CD14-positive monocyte (primary cell): ENCODE measurements at regions not wholly inside any gene's neighbourhood (a gene's known extent, or its start where the extent isn't known, plus 50 kb on each side); places are given as distances from the start of the nearest gene placed in this dataset.
A peak's percentile ranks its signal among the peaks of the same experiment; 100 is the strongest.

Experiments
- DNase-seq, 3 donors: peaks; one replicate each; pipeline ENCODE4 v3.0.0-alpha.2; 2011 to 2022
- H2AFZ ChIP-seq: 2 replicates; pipeline ENCODE4 v1.6.0; 2012; ENCODE audit warnings: mild to moderate bottlenecking, low read depth, low read length, inconsistent platforms; ENCODE audit not compliant: insufficient read depth, poor library complexity, severe bottlenecking
- H3K27ac ChIP-seq, 2 donors: 1 replicate in 1 of 2; 2 replicates in 1 of 2; pipeline ENCODE4 v1.5.1; 2012 to 2013; ENCODE audit warnings: low read length in 2 of 2, control low read depth in 1 of 2, inconsistent platforms in 1 of 2, low read depth in 1 of 2, mild to moderate bottlenecking in 1 of 2
- H3K27me3 ChIP-seq, 2 donors: one replicate each; pipeline versions ENCODE4 v1.6.0 to v1.6.1; 2011 to 2013; ENCODE audit warnings: low read length in 2 of 2; ENCODE audit not compliant: control insufficient read depth in 2 of 2, insufficient read depth in 2 of 2
- H3K36me3 ChIP-seq, 2 donors: replicated peaks in 1 of 2; 1 replicate in 1 of 2; 2 replicates in 1 of 2; pipeline versions ENCODE4 v1.5.1 to v1.6.1; 2012 to 2013; ENCODE audit warnings: low read length in 2 of 2, control low read depth in 1 of 2, inconsistent platforms in 1 of 2, mild to moderate bottlenecking in 1 of 2; ENCODE audit not compliant: insufficient read depth in 2 of 2, control insufficient read depth in 1 of 2
- H3K4me1 ChIP-seq, 2 donors: 1 replicate in 1 of 2; 2 replicates in 1 of 2; pipeline versions ENCODE4 v1.5.1 to v1.6.1; 2012 to 2013; ENCODE audit warnings: low read length in 2 of 2, control low read depth in 1 of 2, inconsistent platforms in 1 of 2, mild to moderate bottlenecking in 1 of 2, moderate library complexity in 1 of 2; ENCODE audit not compliant: insufficient read depth in 2 of 2, control insufficient read depth in 1 of 2
- H3K4me2 ChIP-seq: replicated peaks from 2 replicates; pipeline ENCODE3; 2012; ENCODE audit warnings: low read length, moderate library complexity, mild to moderate bottlenecking; ENCODE audit not compliant: poor library complexity, severe bottlenecking; ENCODE audit errors: extremely low read depth
- H3K4me3 ChIP-seq, 3 experiments: fragments of 200-600 bp in 1 of 3; sonication (generic) in 1 of 3; replicated peaks in 1 of 3; 1 replicate in 2 of 3; 2 replicates in 1 of 3; pipeline ENCODE4 v1.5.1; 2011 to 2013; ENCODE audit warnings: low read length in 3 of 3, mild to moderate bottlenecking in 3 of 3, control low read depth in 2 of 3, low read depth in 2 of 3, inconsistent platforms in 1 of 3, moderate library complexity in 1 of 3
- H3K79me2 ChIP-seq: 2 replicates; pipeline ENCODE4 v1.6.0; 2012; ENCODE audit warnings: mild to moderate bottlenecking, control low read depth, inconsistent platforms, low read length, moderate library complexity; ENCODE audit not compliant: insufficient read depth
- H3K9ac ChIP-seq: 2 replicates; pipeline ENCODE4 v1.6.0; 2017; ENCODE audit warnings: low read length, mild to moderate bottlenecking; ENCODE audit not compliant: insufficient read depth, poor library complexity, severe bottlenecking
- H3K9me3 ChIP-seq, 2 donors: replicated peaks in 1 of 2; 1 replicate in 1 of 2; 2 replicates in 1 of 2; pipeline versions ENCODE4 v1.5.1 to v1.6.1; 2012 to 2013; ENCODE audit warnings: low read length in 2 of 2, control low read depth in 1 of 2; ENCODE audit not compliant: control insufficient read depth in 1 of 2, insufficient read depth in 1 of 2
- H4K20me1 ChIP-seq: 2 replicates; pipeline ENCODE4 v1.6.0; 2012; ENCODE audit warnings: mild to moderate bottlenecking, low read length, control low read depth, moderate library complexity; ENCODE audit not compliant: insufficient read depth
- H3K27ac Mint-ChIP-seq, 7 donors: one replicate each; pipeline ENCODE4 v1.8.0; 2020; ENCODE audit warnings: mild to moderate bottlenecking in 7 of 7, mixed read lengths in 7 of 7, moderate library complexity in 6 of 7, inconsistent platforms in 2 of 7
- H3K27me3 Mint-ChIP-seq, 3 donors: one replicate each; pipeline ENCODE4 v1.8.0; 2021 to 2022; ENCODE audit warnings: low read depth in 3 of 3, mild to moderate bottlenecking in 3 of 3, mixed read lengths in 3 of 3, moderate library complexity in 3 of 3, inconsistent platforms in 1 of 3
- H3K36me3 Mint-ChIP-seq, 2 donors: one replicate each; pipeline ENCODE4 v1.8.0; 2020; ENCODE audit warnings: mixed read lengths in 2 of 2, inconsistent platforms in 1 of 2, mild to moderate bottlenecking in 1 of 2
- H3K4me1 Mint-ChIP-seq: one replicate; pipeline ENCODE4 v1.8.0; 2020; ENCODE audit warnings: mild to moderate bottlenecking, mixed read lengths
- H3K4me3 Mint-ChIP-seq, 2 donors: one replicate each; pipeline ENCODE4 v1.8.0; 2020; ENCODE audit warnings: mild to moderate bottlenecking in 2 of 2, mixed read lengths in 2 of 2, moderate library complexity in 1 of 2
- H3K9me3 Mint-ChIP-seq, 7 donors: one replicate each; pipeline ENCODE4 v1.8.0; 2020 to 2022; ENCODE audit warnings: mixed read lengths in 7 of 7, mild to moderate bottlenecking in 6 of 7, moderate library complexity in 6 of 7, inconsistent platforms in 2 of 7
- CTCF ChIP-seq: fragments of 200-600 bp; IDR thresholded peaks from one replicate; pipeline ENCODE4 v1.8.0; 2022; ENCODE audit warnings: antibody characterized with exemption, mild to moderate bottlenecking
- WGBS: methylation state at CpG from one replicate; pipeline ENCODE4 v1.1.5; 2013; ENCODE audit warnings: missing lambda C conversion rate; ENCODE audit not compliant: insufficient coverage; 5-methylcytosine and 5-hydroxymethylcytosine counted together
- intact Hi-C, 2 donors: fragments of 100-400 bp; cut with micrococcal nuclease; formaldehyde crosslinking; loops; one replicate each; pipeline versions ENCODE4 v1.15.0 to v1.15.1; 2023

- H3K27ac ChIP-seq: no peak overlapping the region
- no peak overlapping the region for H3K9ac ChIP-seq
- Mint-ChIP-seq H3K9me3 (peaks cover 0 to 5% (median 2%) of the 10 kb centered on the region in 7 donors), H3K4me1 (peaks cover 18% of the 10 kb centered on the region), H3K27me3 (peaks cover 0 to 12% (median 7%) of the 10 kb centered on the region in 3 donors), H3K4me3 (no peak overlapping the region), H3K27ac (peak overlapping the region in 3 of 7 donors; percentile 3 to 21 (median 7)), H3K36me3 (no peaks in the 10 kb centered on the region)
- no peak overlapping the region for H2AFZ ChIP-seq
- H4K20me1 ChIP-seq: no peaks in the 10 kb centered on the region
- H3K4me1 ChIP-seq: peaks cover 11 to 13% of the 10 kb centered on the region in 2 donors
- DNase-seq: no peak
- no peak overlapping the region for H3K4me3 ChIP-seq
- intact Hi-C loops: no loop called here
- WGBS: 66% methylated on average over 9 of the region's 12 CpGs
- peaks cover 0 to 7% of the 10 kb centered on the region in 2 donors for H3K9me3 ChIP-seq
- H3K27me3 ChIP-seq: no peaks in the 10 kb centered on the region
- no peak for TF ChIP-seq CTCF
- no peaks in the 10 kb centered on the region for H3K79me2 ChIP-seq
- no peak overlapping the region for H3K4me2 ChIP-seq
- no peaks in the 10 kb centered on the region for H3K36me3 ChIP-seq
These were observed 224.1 kb upstream of the HES1 start for GRCh38 chr3:193911784-193912340.

- H3K27ac ChIP-seq: no peak overlapping the region
- TF ChIP-seq CTCF: no peak
- Mint-ChIP-seq H3K36me3 (no peaks in the 10 kb centered on the region), H3K9me3 (peaks cover 0 to 5% (median 2%) of the 10 kb centered on the region in 7 donors), H3K27ac (no peak overlapping the region), H3K4me1 (peaks cover 18% of the 10 kb centered on the region), H3K4me3 (no peak overlapping the region), H3K27me3 (peaks cover 0 to 12% (median 7%) of the 10 kb centered on the region in 3 donors)
- H3K9ac ChIP-seq: no peak overlapping the region
- H3K9me3 ChIP-seq: peaks cover 0 to 7% of the 10 kb centered on the region in 2 donors
- DNase-seq: no peak
- no peaks in the 10 kb centered on the region for H3K27me3 ChIP-seq
- no peaks in the 10 kb centered on the region for H3K79me2 ChIP-seq
- intact Hi-C loops: no loop called here
- H2AFZ ChIP-seq: no peak overlapping the region
- no peak overlapping the region for H3K4me3 ChIP-seq
- 94% methylated on average over 2 of the region's 2 CpGs for WGBS
- no peak overlapping the region for H3K4me2 ChIP-seq
- H3K36me3 ChIP-seq: no peaks in the 10 kb centered on the region
- no peaks in the 10 kb centered on the region for H4K20me1 ChIP-seq
- H3K4me1 ChIP-seq: peaks cover 11 to 13% of the 10 kb centered on the region in 2 donors
These were observed 223.2 kb upstream of the HES1 start for GRCh38 chr3:193912621-193913178.
